Heart right ventricle (tissue), 16 donors: ENCODE measurements at regions not wholly inside any gene's neighbourhood (a gene's known extent, or its start where the extent isn't known, plus 50 kb on each side); places are given as distances from the start of the nearest gene placed in this dataset.
A peak's percentile ranks its signal among the peaks of the same experiment; 100 is the strongest.
"Not testable (repeated sequence)": the region's sequence is repeated elsewhere in the genome, so short reads cannot be mapped to it uniquely, and the experiment has no call there.

Experiments
- ATAC-seq, 8 donors: fragments of 200-7000 bp; cut with Tn5 transposase; one replicate each; pipeline ENCODE4 v1.9.1; 2020; ENCODE audit warnings: mild to moderate bottlenecking in 8 of 8, moderate library complexity in 8 of 8, moderate number of reproducible peaks in 1 of 8
- DNase-seq, 2 donors: peaks; one replicate each; pipeline ENCODE4 v3.0.0-alpha.2; 2020
- H3K27ac ChIP-seq, 10 donors: fragments of 200-600 bp; sonication (generic) in 2 of 10; one replicate each; pipeline versions ENCODE4 v1.5.0 to v1.8.0; 2020 to 2022; ENCODE audit warnings: mild to moderate bottlenecking in 3 of 10
- H3K27me3 ChIP-seq, 7 donors: fragments of 200-600 bp; one replicate each; pipeline ENCODE4 v1.8.0; 2021 to 2022; ENCODE audit warnings: mild to moderate bottlenecking in 2 of 7
- H3K36me3 ChIP-seq, 9 donors: fragments of 200-600 bp; sonication (generic) in 1 of 9; one replicate each; pipeline versions ENCODE4 v1.5.0 to v1.8.0; 2020 to 2022; ENCODE audit warnings: mild to moderate bottlenecking in 2 of 9
- H3K4me1 ChIP-seq, 9 donors: fragments of 200-600 bp; sonication (generic) in 1 of 9; one replicate each; pipeline versions ENCODE4 v1.5.0 to v1.8.0; 2020 to 2022; ENCODE audit warnings: mild to moderate bottlenecking in 4 of 9
- H3K4me3 ChIP-seq, 10 donors: fragments of 200-600 bp; sonication (generic) in 2 of 10; one replicate each; pipeline versions ENCODE4 v1.5.0 to v1.8.0; 2020 to 2022; ENCODE audit warnings: mild to moderate bottlenecking in 7 of 10, moderate library complexity in 2 of 10
- H3K9me3 ChIP-seq, 11 donors: fragments of 200-600 bp in 10 of 11; sonication (generic) in 2 of 11; one replicate each; pipeline versions ENCODE4 v1.5.0 to v1.8.0; 2013 to 2022; ENCODE audit warnings: mild to moderate bottlenecking in 2 of 11, control low read depth in 1 of 11, moderate library complexity in 1 of 11
- WGBS, 2 donors: extraction: QIAGEN DNeasy Blood & Tissue Kit; methylation state at CpG; one replicate each; pipeline ENCODE4 v1.1.7; 2013; ENCODE audit warnings: inconsistent platforms in 1 of 2; 5-methylcytosine and 5-hydroxymethylcytosine counted together
- intact Hi-C, 10 donors: fragments of 100-400 bp; cut with DNase I; formaldehyde crosslinking; loops; one replicate each; pipeline versions ENCODE4 v1.11.1 to v1.14.2; 2022
- TF ChIP-seq, protein P1 (sequence below), 9 donors: fragments of 200-600 bp; sonication (generic) in 2 of 9; IDR thresholded peaks; one replicate each; pipeline versions ENCODE4 v1.5.0 to v1.8.0; 2021 to 2022; ENCODE audit warnings: antibody characterized with exemption in 9 of 9, mild to moderate bottlenecking in 5 of 9, moderate library complexity in 1 of 9
- donor health status: Arrhythmogenic right ventricular cardiomyopathy.
- donor health status: ischemic (EF 13 %, LVEDD 7.1; RV severe dilation, severe dysfunction).
- donor health status: healthy with polysubstance abuse.
- donor health status: DM: no; HTN: yes; CAD: no.
- donor health status: DM: no; HTN: no; CAD: no.
- donor health status: ischemic (EF 25% LVEDD 6.9; RV normal size, moderate dysfunction).
- donor health status: ischemic (EF 25% LVEDD 5.7; RV mildly dilated, moderate dysfunction).
- donor health status: healthy.
- donor health status: DM: yes; HTN: yes; CAD: no.
- donor health status: Ischemic cardiomyopathy.
- donor health status: ischemic (EF 35%, LVEDD 5.7; RV mildly dilated, moderate dysfunction).
- donor health status: nonischemic (EF 11% LVEDD 7.7; RV severe dilation, severe dysfunction).
- donor health status: DM: yes; HTN: yes; CAD: no.
- donor health status: PGD.
- donor health status: ischemic (EF 29% LVEDD 5.4; RV normal size, mild dysfunction).
- donor health status: nonischemic (EF 23%, LVEDD 6.1; RV moderate dilation, normal function).

DNA sequence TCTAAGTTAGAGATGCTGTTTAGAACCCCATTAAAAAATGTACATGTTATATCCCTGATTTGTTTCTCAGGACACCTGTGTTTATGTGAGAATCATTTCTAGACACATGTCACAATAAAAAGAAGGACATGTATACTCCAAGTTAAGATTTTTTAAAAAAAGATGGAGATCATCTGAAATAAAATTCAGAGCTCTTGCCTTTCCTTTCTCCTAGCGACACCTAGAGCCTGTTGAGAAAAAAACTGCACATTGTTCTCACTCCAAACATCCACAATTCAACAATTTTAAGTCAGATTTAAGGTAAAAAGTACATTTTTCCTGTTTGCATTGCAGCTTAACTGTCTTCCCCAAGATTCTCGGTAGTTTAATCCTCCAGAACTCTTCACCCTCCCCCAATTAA lies 171.8 kb downstream of the ATP6V0E2 start:
- H3K4me3 ChIP-seq, DNase-seq, H3K9me3 ChIP-seq, H3K27ac ChIP-seq, H3K36me3 ChIP-seq, ATAC-seq: not testable (repeated sequence)
- H3K4me1 ChIP-seq = peaks cover 0 to 13% (median 6%) of the 10 kb centered on the region in 9 donors
- intact Hi-C loops = loop anchor here in 7 of 10 donors (5.0 to 10.0 kb wide), 2 partner anchors 161 to 163 kb away; no protein-coding TSS in a partner anchor
- whole genome bisulfite sequencing, 2 donors = 3 to 13% methylated on average over 1 of the region's 2 CpGs
- H3K27me3 ChIP-seq = peaks cover 0 to 38% (median 19%) of the 10 kb centered on the region in 7 donors
- TF ChIP-seq, protein P1, sequence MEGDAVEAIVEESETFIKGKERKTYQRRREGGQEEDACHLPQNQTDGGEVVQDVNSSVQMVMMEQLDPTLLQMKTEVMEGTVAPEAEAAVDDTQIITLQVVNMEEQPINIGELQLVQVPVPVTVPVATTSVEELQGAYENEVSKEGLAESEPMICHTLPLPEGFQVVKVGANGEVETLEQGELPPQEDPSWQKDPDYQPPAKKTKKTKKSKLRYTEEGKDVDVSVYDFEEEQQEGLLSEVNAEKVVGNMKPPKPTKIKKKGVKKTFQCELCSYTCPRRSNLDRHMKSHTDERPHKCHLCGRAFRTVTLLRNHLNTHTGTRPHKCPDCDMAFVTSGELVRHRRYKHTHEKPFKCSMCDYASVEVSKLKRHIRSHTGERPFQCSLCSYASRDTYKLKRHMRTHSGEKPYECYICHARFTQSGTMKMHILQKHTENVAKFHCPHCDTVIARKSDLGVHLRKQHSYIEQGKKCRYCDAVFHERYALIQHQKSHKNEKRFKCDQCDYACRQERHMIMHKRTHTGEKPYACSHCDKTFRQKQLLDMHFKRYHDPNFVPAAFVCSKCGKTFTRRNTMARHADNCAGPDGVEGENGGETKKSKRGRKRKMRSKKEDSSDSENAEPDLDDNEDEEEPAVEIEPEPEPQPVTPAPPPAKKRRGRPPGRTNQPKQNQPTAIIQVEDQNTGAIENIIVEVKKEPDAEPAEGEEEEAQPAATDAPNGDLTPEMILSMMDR (IDR thresholded peaks at IDR 0.05) = peak in 6 of 9 donors; percentile 21 to 50 (median 40)

DNA sequence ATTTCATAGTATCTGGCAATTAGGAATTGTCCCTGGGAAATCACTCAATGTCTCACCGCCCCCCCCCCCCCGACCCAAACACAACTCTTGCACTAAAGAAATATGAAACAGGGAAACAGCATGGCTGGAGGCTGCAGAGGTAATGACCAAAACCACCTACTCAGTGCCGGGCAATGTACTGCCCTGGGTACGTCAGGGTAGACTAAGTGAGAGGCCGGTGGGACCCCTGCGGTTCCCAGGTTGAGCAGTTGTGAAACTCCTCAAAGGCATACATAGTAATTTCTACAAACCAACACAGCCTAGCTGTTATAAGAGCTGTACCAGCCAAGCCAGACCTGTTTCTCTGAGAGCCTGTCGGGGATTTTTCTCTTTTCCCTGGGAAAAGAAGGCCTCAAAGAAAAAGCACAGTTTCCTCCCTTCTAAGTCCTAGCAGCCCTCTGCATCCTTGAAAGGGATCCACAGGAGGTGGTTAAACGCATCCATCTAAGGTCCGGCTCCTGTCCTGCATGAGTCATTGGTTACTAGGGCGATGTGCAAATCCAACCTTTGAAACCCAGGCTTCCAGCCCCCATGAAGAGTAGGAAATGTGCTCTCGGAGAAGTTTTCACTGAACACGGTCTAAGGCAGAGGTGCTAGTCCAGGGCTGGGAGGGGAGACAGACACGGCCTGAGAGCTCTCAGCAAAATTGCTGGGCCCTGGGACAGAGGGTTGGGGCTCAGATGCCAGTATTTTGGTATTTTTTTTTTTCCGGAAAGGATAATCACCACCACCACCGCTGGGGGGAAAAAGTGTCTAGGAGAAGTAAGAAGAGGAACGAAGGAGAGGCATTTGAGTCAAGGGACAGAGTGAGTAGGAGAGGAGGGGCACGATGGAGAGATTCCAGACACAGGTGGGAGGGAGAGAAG lies 172.8 kb downstream of the ATP6V0E2 start:
- H3K9me3 ChIP-seq, H3K27ac ChIP-seq, ATAC-seq, H3K4me3 ChIP-seq, DNase-seq, H3K36me3 ChIP-seq: not testable (repeated sequence)
- H3K27me3 ChIP-seq = peaks cover 0 to 38% (median 19%) of the 10 kb centered on the region in 7 donors
- peaks cover 0 to 13% (median 6%) of the 10 kb centered on the region in 9 donors for H3K4me1 ChIP-seq
- intact Hi-C loops = loop anchor here in 7 of 10 donors (5.0 to 10.0 kb wide), 2 partner anchors 162 to 164 kb away; no protein-coding TSS in a partner anchor
- WGBS, 2 donors = 22 to 30% methylated on average over 10 to 12 of the region's 17 CpGs

DNA sequence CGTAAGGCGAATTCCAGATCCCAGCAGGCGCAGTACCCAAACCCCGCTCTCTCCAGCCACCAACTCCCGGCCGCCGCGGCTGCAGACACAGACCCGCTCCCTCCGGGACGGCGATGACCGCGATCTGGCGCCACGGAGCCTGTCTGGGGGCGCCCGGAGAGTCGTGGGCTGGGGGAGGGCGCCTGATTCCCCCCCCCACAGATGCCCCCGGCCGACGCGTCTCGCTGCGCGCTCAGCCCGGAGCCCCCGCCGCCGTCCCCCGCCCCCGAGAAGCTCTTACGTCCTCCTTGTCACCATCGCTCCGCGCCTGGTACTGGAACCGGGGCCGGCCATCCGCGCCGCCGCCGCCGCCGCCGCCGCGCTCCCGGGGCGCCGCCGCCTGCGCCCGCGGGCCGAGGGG lies 173.6 kb downstream of the ATP6V0E2 start:
- H3K36me3 ChIP-seq, H3K27ac ChIP-seq, H3K9me3 ChIP-seq, DNase-seq: not testable (repeated sequence)
- Histone ChIP-seq H3K4me3 (peak overlapping the region in 7 of 10 donors; percentile 23 to 49 (median 34)), H3K27me3 (peaks cover 0 to 38% (median 19%) of the 10 kb centered on the region in 7 donors), H3K4me1 (peaks cover 0 to 13% (median 6%) of the 10 kb centered on the region in 9 donors)
- intact Hi-C loops = loop anchor here in 7 of 10 donors (5.0 to 10.0 kb wide), 2 partner anchors 163 to 165 kb away; no protein-coding TSS in a partner anchor
- ATAC-seq = peak in 2 of 8 donors; percentile 21 to 35
- 1 to 2% methylated on average over 30 to 57 of the region's 57 CpGs for WGBS, 2 donors

DNA sequence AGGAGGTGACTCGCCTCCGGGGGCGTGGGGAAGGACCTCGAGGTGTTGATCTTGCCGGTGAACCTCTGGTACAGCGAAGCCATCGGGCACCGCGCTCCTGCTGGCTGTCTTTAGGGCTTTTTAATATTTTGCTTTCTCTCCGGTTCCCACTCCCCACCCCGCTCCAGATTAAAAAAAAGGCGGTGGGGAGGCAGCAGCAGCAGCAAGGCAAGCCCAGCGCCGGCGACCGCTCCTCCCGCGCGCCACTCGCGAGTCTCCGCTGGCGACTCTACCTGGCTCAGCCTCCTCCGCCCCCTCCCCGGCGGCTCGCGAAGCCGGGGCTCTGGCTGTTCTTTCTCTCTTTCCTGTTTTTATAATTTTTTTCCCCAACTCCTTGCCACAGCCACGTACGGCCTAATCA lies 174.0 kb downstream of the ATP6V0E2 start:
- H3K4me1 ChIP-seq = peaks cover 0 to 13% (median 6%) of the 10 kb centered on the region in 9 donors
- H3K27ac ChIP-seq, H3K36me3 ChIP-seq, H3K9me3 ChIP-seq, ATAC-seq, DNase-seq: not testable (repeated sequence)
- WGBS, 2 donors = 1% methylated on average over 31 of the region's 31 CpGs
- intact Hi-C loops = loop anchor here in 7 of 10 donors (5.0 to 10.0 kb wide), 2 partner anchors 163 to 165 kb away; no protein-coding TSS in a partner anchor
- H3K27me3 ChIP-seq = peaks cover 0 to 38% (median 19%) of the 10 kb centered on the region in 7 donors
- H3K4me3 ChIP-seq = peak overlapping the region; percentile 6 to 49 (median 33)

DNA sequence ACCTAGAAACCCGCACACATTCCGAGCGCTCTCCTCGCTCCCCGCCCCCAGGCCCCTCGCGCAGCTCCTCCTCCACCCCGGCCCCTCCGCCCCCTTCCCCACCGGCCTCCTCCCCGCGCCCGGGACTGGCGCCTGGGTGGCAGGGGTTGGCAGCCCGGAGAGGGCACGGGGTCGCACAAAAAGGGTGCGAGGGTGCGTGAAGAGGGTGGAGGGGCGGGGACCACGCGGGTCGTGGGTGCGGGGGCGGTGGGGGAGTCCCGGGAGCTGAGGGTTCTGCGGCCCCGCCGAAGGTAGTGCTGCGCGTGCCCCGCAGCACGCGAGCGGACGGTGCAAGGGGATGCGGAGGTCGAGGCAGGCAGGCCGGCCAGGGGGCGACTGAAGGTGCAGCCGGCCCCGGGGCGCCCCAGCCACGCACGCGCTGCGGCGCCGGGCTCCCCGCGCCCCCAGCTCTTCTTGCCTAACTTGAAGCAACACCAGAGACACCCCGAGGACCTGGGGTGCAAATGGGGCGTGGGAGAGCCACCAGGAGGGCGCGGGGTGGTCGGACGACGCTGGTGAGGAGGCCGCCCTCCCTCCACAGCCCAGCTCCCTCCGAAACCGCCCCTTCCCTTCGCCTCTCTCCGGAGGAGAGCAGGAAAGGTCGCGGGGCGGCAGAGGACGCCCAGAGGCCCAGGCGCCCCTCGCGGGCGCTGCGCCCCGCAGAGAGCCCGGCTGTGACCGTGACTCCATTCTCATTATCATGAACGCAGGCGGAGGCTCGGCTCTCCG lies 174.7 kb downstream of the ATP6V0E2 start:
- peak overlapping the region; percentile 6 to 49 (median 33) for H3K4me3 ChIP-seq

More for the DNA sequence above, 174.7 kb downstream of the ATP6V0E2 start:
- not testable (repeated sequence) for H3K27ac ChIP-seq, DNase-seq, H3K9me3 ChIP-seq, H3K36me3 ChIP-seq
- H3K4me1 ChIP-seq = peaks cover 0 to 13% (median 6%) of the 10 kb centered on the region in 9 donors
- intact Hi-C loops = loop anchor here in 7 of 10 donors (5.0 to 10.0 kb wide), 2 partner anchors 164 to 166 kb away; no protein-coding TSS in a partner anchor
- H3K27me3 ChIP-seq = peaks cover 0 to 38% (median 21%) of the 10 kb centered on the region in 7 donors
- WGBS, 2 donors = 0 to 1% methylated on average over 48 to 72 of the region's 79 CpGs
- ATAC-seq = peak in 7 of 8 donors; percentile 16 to 71 (median 23)
